Left cardiac atrium (tissue), 4 donors: ENCODE measurements at regions not wholly inside any gene's neighbourhood (a gene's known extent, or its start where the extent isn't known, plus 50 kb on each side); places are given as distances from the start of the nearest gene placed in this dataset.

Source experiments
- ATAC-seq, 2 donors: fragments of 200-7000 bp; cut with Tn5 transposase; one replicate each; pipeline ENCODE4 v1.9.1; 2020; ENCODE audit warnings: mild to moderate bottlenecking in 2 of 2, moderate library complexity in 2 of 2
- DNase-seq: peaks from one replicate; pipeline ENCODE4 v3.0.0-alpha.2; 2020
- intact Hi-C, 2 donors: fragments of 100-400 bp; cut with DNase I; formaldehyde crosslinking; loops; one replicate each; pipeline versions ENCODE4 v1.14.1 to v1.15.1; 2022 to 2023
- donor health status: DM: no; HTN: yes; CAD: no.
- donor health status: DM: no; HTN: yes; CAD: no; lungs with severe emphysema.
- donor health status: DM: yes; HTN: yes; CAD: no.
- donor health status: Dilated cardiomyopathy.

GRCh38 chr12:58978717-58979116, 58.4 kb upstream of the LRIG3 start:
- DNase-seq (no peak), ATAC-seq (no peak)
- intact Hi-C loops = no loop called here

DNA sequence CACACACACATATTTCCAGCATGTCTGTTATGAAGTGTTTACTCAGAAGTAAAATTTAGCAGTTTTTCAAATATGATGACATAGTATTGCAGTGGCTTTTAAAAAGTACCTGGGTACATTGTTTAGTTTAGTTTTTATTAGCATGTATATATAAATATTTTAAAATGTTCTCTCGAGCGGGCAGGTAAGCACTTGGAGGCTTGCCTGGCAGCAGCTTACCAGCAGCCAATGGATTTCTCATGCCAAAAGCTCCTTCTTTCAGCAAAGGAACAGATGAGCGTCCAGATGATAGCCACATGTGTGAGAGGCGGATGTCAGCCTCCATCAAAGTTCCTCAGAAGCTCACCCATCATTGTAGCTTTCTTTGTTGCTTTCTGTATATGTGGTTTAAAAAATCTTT, 57.2 kb upstream of the LRIG3 start:
- intact Hi-C loops = no loop called here
- ATAC-seq (no peak), DNase-seq (no peak)

DNA sequence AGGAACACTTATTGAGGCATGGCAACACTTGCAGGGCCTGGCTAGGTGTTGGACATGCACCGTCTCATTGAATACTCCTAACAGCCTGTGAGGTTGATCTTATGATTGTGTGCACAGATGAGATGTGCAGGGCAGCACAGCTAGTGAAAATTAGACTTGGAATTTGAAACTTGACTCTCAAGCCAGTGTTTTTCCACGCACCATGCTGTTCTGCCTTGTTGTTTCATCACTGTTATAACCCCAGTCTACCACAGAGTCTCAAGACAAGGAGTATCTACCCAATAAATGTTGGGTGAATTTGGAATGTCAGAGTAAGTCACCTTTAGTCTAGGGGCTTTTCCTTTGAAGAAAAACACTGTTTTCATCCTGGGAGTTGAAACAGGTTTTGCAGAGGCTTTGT, 55.8 kb upstream of the LRIG3 start:
- DNase-seq (no peak), ATAC-seq (no peak)
- intact Hi-C loops = no loop called here
